ENCODE measurements at regions not wholly inside any gene's neighbourhood (a gene's known extent, or its start where the extent isn't known, plus 50 kb on each side); places are given as distances from the start of the nearest gene placed in this dataset.

- TF ChIP-seq SIN3A (IDR thresholded peaks at IDR 0.05; ENCODE audit: borderline replicate concordance, insufficient read depth, low read length) = no peak
- TF ChIP-seq POLR2AphosphoS5 (IDR thresholded peaks at IDR 0.05; ENCODE audit: low read depth, low read length) = no peak
These were observed 366.5 kb downstream of the IRS2 start for GRCh38 chr13:109419896-109420295.
